ENCODE measurements at regions not wholly inside any gene's neighbourhood (a gene's known extent, or its start where the extent isn't known, plus 50 kb on each side); places are given as distances from the start of the nearest gene placed in this dataset.
"Not testable (repeated sequence)": the region's sequence is repeated elsewhere in the genome, so short reads cannot be mapped to it uniquely, and the experiment has no call there.

DNA sequence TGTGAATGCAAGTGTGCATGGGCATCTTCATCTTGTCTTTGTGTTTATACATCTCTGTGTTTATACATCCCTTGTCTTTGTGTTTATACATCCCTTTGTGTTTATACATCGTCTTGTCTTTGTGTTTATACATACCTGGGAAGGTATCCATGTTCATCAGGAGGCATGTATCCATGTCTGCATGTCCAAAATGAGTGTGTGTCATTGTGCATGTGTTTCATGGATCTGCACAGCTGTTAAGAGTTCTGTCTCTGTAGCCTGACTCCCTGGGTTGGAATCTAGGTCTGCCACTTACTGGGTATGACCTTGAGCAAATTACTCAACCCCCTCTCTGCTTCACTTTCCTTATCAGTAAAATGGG is 50.1 kb upstream of the SIRPA start:
- peak; percentile 26 for DNase-seq (ENCODE audit: low read depth)

- peak; percentile 66 for DNase-seq (ENCODE audit: low read depth)
Measured at GRCh38 chr20:1844325-1845162, 50.7 kb upstream of the SIRPA start.

DNA sequence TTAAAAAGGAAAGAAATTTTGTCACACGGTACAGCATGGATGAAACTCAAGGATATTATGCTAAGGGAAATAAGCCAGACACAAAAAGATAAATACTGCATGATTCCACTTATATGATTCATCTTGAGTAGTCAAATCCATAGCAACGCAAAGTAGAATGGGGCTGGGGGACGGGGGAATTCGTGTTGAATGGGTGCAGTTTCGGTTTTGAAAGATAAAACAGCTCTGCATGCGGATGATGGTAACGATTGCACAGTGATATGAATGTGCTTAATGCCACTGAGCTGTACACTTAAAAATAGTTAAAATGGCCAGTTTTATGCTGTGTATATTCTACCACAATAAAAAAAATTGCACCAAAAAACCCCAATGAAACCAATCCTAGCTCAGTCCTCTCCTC is 52.9 kb upstream of the SIRPA start:
- DNase-seq (ENCODE audit: low read depth), result no peak

DNA sequence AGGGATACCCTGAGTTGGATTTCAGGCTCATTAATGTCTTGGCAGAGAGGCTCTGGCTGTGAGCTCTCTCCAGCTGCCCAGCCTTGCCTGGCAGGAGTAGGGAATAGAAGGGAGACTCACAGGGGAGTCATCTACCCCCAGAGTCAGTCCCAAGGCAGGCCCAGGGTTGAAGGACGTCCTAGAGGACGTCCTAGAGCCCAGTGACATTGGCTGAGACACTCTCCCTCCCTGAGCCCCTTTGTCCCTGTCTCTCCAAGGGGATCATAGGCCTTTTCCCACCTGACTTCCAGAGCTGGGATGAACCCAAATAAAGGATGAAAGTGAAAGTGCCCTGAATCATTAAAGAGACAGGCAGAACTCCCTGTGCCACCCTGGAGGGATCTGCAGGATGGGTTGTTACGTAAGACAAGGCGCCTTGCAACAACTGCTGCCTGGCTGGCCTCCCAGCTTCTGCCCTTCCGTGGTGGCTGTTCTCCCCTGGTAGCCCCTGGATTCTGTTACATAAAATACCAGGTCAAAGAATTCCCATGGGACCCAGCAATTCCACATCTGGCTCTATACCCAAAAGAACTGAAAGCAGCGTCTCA is 53.6 kb upstream of the SIRPA start:
- DNase-seq (ENCODE audit: low read depth), result peak; percentile 42

- DNase-seq (ENCODE audit: low read depth), result peak; percentile 49
Measured at GRCh38 chr20:1840817-1841553, 54.2 kb upstream of the SIRPA start.

DNA sequence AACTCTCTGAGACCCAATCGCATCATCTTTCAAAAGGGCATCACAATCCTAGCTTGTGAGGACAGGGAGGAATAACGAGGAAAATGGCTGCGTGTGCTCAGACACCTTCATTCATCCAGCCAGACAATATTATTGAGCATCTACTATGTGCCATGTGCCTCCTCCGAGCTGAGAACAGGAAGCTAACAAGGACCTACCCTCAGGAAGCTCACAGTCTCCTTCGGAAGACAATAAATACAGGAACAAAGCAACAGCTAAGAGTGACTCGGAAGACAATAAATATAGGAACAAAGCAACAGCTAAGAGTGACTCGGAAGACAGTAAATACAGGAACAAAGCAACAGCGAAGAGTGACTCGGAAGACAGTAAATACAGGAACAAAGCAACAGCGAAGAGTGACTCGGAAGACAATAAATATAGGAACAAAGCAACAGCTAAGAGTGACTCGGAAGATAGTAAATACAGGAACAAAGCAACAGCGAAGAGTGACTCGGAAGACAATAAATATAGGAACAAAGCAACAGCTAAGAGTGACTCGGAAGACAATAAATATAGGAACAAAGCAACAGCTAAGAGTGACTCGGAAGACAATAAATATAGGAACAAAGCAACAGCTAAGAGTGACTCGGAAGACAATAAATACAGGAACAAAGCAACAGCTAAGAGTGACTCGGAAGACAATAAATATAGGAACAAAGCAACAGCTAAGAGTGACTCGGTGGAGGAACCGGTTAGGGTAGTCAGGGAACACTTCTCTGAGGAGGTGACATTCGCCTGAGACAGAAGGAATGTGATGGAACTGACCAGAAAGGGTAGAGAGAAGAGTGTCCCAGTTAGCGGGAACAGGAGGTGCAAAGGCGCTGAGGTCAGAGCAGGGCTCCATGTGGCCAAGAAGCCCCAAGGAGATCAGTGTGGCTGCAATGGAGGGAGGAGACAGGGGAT is 55.6 kb upstream of the SIRPA start:
- DNase-seq (ENCODE audit: low read depth), result not testable (repeated sequence)

DNA sequence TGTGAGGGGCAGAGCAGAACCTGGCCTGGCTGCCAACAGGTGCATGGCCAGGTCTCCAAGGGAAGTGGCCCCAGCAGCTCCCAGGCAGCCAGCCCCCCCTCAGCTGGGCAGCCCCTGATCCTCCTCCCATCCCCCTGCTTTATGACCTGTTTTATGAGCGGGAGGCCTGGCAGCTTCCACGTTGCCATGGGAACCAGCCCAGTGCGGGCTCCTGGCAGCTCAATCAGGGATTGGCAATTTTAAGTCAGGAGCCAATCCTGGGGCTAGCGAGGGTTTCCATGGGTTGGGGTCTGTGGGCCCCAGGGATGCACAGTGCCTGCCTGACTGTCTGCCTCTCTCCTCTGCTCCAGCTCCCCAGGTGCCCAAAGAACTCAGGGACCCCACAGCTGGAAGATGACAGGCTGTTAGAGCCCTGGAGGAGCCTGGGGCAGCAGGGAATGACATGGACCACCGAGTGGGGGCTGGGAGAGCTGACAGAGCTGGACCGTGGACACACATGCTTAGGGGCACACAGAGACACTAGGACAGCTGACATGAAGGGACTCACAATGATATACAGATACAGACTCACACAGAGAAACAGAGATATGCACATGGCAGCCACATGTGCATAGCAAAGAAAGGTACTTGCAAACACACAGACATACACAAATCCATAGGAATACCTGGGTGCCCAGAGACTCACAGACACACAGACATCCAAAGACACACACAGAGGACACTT is 56.5 kb upstream of the SIRPA start:
- DNase-seq (ENCODE audit: low read depth), result no peak

GRCh38 chr20:1835186-1836035 is 59.8 kb upstream of the SIRPA start:
- DNase-seq (ENCODE audit: low read depth), result no peak

DNA sequence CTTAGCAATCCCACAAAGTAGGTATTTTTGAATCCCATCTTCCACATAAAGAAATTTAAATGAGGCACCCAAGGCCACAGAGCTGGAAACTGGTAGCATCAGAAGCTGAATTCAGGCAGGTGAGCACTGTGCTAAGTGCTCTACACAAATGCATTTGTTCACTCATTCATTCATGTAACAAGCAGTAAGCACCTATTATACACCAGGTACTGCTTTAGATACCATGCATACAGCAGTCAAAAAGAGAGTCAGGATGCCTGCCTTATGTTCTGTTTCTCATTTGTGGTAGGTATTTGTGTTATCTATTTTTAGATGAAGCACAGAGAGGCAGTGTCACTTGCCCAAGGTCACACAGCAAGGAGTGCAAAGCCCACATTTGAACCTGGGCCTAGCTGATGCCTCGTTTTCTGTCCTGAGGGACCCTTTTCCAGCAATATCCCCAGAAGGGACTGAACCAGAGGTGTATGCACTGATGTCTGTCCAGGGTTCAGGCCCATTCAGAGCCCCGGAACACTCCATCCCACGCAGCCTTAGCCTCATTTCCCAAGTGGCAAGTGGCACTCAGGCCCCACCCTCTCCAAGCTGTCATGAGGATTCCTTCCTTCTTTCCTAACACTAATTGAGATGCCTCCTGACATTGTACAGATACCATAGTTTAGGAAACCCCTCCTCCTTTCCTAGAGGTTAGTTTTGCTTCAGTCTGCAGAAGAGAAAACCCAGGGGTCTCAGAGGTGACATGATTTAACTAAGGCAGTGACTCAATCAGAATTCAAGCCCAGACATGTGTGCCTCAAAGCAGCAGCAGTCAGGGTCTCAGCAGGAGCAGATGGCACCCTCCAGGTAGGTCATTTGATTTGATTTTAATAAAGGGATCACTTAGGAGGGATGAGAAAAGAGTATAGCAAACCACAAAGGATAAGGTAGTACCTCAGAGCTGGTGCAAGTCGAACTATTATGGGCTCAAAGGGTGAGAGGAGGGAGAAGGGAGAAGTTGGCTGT is 61.2 kb upstream of the SIRPA start:
- DNase-seq (ENCODE audit: low read depth), result no peak

DNA sequence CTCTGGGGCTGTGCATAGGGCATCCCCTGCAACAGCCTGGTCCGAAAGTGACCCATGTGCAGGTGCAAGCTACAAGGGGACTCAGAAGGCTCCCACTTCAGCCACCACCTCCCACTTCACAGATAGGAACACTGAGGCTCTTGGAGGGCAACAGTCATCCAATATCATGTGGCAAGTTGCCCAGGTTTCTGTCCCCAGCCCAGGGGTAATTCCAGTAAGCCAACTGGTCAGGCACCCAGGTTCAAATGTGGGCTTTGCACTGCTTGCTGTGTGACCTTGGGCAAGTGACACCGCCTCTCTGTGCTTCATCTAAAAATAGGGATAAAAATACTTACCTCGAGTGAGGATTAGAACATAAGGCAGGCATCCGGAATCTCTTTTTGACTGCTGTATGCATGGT is 62.0 kb upstream of the SIRPA start:
- no peak for DNase-seq (ENCODE audit: low read depth)

DNA sequence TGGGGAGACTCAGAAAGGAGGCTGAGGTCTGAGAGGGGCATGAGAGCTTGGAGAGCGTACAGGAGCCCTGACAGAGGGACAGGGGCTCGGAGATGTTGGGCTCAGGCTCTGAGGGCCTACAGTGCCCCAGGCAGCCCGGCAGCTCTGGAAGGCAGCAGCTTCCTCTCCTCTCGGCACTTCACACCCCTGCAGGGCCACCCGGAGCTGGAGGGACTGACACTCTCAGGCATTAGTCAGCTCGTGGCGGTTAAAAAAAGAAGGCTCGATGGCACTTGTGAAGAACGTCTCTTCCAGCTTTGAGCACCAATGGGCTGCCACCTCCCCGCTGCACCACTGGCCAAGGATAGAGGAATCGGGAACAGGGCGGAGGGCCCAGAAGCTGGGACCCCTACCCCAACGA is 62.6 kb upstream of the SIRPA start:
- peak; percentile 51 for DNase-seq (ENCODE audit: low read depth)

DNA sequence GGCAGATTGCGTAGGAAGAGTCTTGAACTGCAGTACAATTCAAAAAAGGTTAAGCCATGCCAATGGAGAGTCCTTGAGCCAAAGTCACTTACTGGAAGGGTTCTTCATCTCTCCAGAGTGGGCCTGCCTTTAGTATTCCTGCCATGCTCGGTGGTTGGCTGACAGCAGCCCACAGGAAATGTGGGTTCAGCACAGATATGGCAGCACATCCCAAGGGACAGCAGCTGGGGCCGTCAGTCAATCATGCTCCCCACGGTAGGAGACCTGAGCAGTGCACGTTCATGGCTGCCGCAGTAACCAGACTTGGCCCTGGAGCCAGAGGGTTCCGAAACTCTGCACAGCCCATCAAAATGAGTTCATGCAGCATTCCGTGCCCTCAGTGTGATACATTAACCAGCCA is 63.6 kb upstream of the SIRPA start:
- DNase-seq (ENCODE audit: low read depth), result no peak

- no peak for DNase-seq (ENCODE audit: low read depth)
Measured at GRCh38 chr20:1831096-1831495, 64.1 kb upstream of the SIRPA start.

DNA sequence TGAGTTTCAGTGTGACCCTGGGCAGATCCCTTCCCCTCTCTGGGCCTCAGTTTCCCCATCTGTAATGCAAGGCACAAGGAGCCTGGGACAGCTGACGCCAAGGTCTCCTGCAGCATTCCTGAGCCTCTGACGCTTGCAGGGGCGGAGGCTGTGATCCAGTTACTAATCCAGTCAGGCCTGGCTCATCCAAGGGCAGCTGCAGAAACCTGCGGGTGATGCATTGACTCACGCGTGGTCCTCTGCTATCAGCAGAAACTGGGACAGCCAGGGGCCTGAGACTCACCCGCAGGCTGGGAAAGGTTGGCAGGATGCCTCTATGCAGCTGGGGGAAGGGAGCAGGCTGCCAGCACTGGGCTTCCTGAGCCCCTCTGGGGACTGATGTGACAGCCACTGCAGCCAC is 65.0 kb upstream of the SIRPA start:
- DNase-seq (ENCODE audit: low read depth), result peak; percentile 97

GRCh38 chr20:1829531-1829930 is 65.7 kb upstream of the SIRPA start:
- no peak for DNase-seq (ENCODE audit: low read depth)

GRCh38 chr20:1828786-1829131 is 66.4 kb upstream of the SIRPA start:
- no peak for DNase-seq (ENCODE audit: low read depth)

DNA sequence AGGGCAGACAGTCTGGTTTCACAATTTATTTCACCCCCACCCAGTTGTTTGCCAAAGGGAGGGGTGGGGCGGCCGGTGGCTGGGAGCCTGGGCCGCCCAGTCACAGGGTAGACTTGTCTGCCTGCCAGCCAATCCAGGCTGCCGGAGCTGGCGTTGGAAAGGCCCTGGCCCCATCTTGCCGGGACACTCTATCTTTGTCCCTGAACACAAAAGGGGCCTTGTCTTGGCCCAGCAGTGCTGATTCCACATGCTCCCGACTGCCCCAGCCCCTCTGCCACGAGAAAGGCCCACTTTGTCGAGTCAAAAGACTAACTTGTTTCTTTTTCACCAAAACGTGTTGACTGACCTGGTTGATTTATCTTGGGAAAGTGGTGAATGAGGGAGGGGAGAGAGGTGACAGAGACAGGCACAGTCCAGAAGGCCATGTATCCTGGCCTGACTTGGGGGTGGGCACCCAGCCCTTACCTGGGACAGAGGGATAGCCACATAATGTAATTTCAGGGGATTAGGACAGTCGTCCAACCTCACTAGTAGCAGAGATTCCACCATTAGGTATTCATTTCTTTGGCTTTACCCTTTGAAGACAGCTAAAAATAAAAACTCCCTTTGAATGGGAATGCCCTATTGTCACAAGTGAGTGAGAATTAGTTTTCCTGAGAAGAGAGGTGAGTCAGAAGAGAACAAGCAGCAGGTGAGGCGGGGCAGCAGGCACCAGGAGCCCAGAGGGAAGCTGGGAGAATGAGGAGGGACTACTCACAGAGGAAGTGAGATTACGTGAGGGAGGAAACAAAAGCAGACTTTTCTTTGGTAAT is 67.0 kb upstream of the SIRPA start:
- DNase-seq (ENCODE audit: low read depth), result no peak

- DNase-seq (ENCODE audit: low read depth), result no peak
Measured at GRCh38 chr20:1827510-1827973, 67.7 kb upstream of the SIRPA start.
